ENCODE measurements at regions not wholly inside any gene's neighbourhood (a gene's known extent, or its start where the extent isn't known, plus 50 kb on each side); places are given as distances from the start of the nearest gene placed in this dataset.

GRCh38 chr3:72233571-72233970, 448.6 kb upstream of the PROK2 start:
- TF ChIP-seq, protein P1, sequence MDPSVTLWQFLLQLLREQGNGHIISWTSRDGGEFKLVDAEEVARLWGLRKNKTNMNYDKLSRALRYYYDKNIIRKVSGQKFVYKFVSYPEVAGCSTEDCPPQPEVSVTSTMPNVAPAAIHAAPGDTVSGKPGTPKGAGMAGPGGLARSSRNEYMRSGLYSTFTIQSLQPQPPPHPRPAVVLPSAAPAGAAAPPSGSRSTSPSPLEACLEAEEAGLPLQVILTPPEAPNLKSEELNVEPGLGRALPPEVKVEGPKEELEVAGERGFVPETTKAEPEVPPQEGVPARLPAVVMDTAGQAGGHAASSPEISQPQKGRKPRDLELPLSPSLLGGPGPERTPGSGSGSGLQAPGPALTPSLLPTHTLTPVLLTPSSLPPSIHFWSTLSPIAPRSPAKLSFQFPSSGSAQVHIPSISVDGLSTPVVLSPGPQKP (IDR thresholded peaks at IDR 0.05; ENCODE audit: borderline replicate concordance, low read depth, low read length), result no peak
- TF ChIP-seq, protein P2, sequence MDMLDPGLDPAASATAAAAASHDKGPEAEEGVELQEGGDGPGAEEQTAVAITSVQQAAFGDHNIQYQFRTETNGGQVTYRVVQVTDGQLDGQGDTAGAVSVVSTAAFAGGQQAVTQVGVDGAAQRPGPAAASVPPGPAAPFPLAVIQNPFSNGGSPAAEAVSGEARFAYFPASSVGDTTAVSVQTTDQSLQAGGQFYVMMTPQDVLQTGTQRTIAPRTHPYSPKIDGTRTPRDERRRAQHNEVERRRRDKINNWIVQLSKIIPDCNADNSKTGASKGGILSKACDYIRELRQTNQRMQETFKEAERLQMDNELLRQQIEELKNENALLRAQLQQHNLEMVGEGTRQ (IDR thresholded peaks at IDR 0.05; ENCODE audit: low read depth, low read length), result no peak
- TF ChIP-seq NFE2L2 (IDR thresholded peaks at IDR 0.05; ENCODE audit: low read depth, low read length) (no peak), FOS (IDR thresholded peaks at IDR 0.05; ENCODE audit: low read depth, low read length) (no peak), RCOR1 (IDR thresholded peaks at IDR 0.05; ENCODE audit: insufficient replicate concordance, low read length) (no peak), BHLHE40 (IDR thresholded peaks at IDR 0.05; ENCODE audit: low read depth, low read length) (no peak), MXI1 (IDR thresholded peaks at IDR 0.05; ENCODE audit: borderline replicate concordance, low read depth, low read length) (no peak), POLR2A (IDR thresholded peaks at IDR 0.05; ENCODE audit: low read depth, low read length) (no peak), CEBPB (IDR thresholded peaks at IDR 0.05; ENCODE audit: low read depth, low read length) (no peak), CHD1 (IDR thresholded peaks at IDR 0.05; ENCODE audit: low read depth, low read length) (no peak), MAFK (IDR thresholded peaks at IDR 0.05; ENCODE audit: low read depth, low read length) (no peak)
- DNase-seq, result no peak
- Histone ChIP-seq H4K91ac (ENCODE audit: insufficient read depth, low read depth, low read length) (no peak overlapping the region), H3K9me3 (ENCODE audit: control insufficient read depth, insufficient read depth, low read length) (no peaks in the 10 kb centered on the region), H3K4me2 (ENCODE audit: low read depth, low read length) (no peak overlapping the region), H3K79me1 (ENCODE audit: low read depth in 1 of 2, low read length in 2 of 2) (no peaks in the 10 kb centered on the region), H2BK120ac (ENCODE audit: low read depth, low read length) (no peak overlapping the region), H2BK20ac (ENCODE audit: low read depth, low read length) (no peak overlapping the region), H4K8ac (ENCODE audit: low read depth in 2 of 2, low read length in 2 of 2) (no peak overlapping the region), H3K18ac (ENCODE audit: low read depth, low read length) (no peak overlapping the region), H3K4ac (ENCODE audit: low read depth, low read length) (no peak overlapping the region), H2AFZ (replicated peaks; ENCODE audit: low read length, poor library complexity) (peak overlapping the region; percentile 32), H2AK5ac (ENCODE audit: low read depth, low read length) (no peak overlapping the region), H3K4me1 (ENCODE audit: control insufficient read depth, insufficient read depth, low read length) (no peaks in the 10 kb centered on the region; the same call in 1 of the 2 replicates), H3K9ac (ENCODE audit: low read depth, low read length) (no peak overlapping the region), H3K27ac (ENCODE audit: insufficient read depth, low read length) (no peak overlapping the region), H3K23ac (ENCODE audit: low read depth, low read length) (no peak overlapping the region), H2BK15ac (ENCODE audit: low read depth, low read length) (no peak overlapping the region), H3K9me1 (ENCODE audit: insufficient read depth, low read length) (no peaks in the 10 kb centered on the region), H3K27me3 (ENCODE audit: control insufficient read depth, insufficient read depth, low read length) (peaks cover 36% of the 10 kb centered on the region), H4K20me1 (ENCODE audit: insufficient read depth, low read length) (no peaks in the 10 kb centered on the region), H2BK5ac (ENCODE audit: low read depth, low read length, poor library complexity, severe bottlenecking) (no peak overlapping the region), H3K14ac (replicated peaks; ENCODE audit: low read depth, low read length) (no peak overlapping the region), H3K4me3 (ENCODE audit: insufficient read depth, low read depth, low read length) (no peak overlapping the region), H3K36me3 (ENCODE audit: control insufficient read depth, insufficient read depth, low read length) (no peaks in the 10 kb centered on the region), H2AK9ac (replicated peaks; ENCODE audit: low read depth, low read length, poor library complexity) (no peak overlapping the region), H3K56ac (ENCODE audit: extremely low read depth, insufficient read depth, low read length) (no peak overlapping the region), H4K5ac (ENCODE audit: low read depth, low read length) (no peak overlapping the region)
- intact Hi-C loops (cut with micrococcal nuclease) (no loop called here), dilution Hi-C loops (cut with HindIII; ENCODE audit: low sequenced_read_pairs, unreplicated experiment) (no loop called here), in situ Hi-C loops (cut with MboI; ENCODE audit: low sequenced_read_pairs) (no loop called here)
- no peak for ATAC-seq (ENCODE audit: low read depth)
- ChIA-PET POLR2A (ENCODE audit: unreplicated experiment) (no interaction called here), CTCF (no interaction called here)
- WGBS, 2 experiments (ENCODE audit: extremely low coverage in 2 of 2, insufficient read length in 1 of 2), result no CpG with 5 or more reads among the region's 2 CpGs
- BruUV-seq (replicated peaks), result no TSS peak

Measured in IMR-90 (cell line).